Vagina (tissue), 2 donors: ENCODE measurements at regions not wholly inside any gene's neighbourhood (a gene's known extent, or its start where the extent isn't known, plus 50 kb on each side); places are given as distances from the start of the nearest gene placed in this dataset.

ENCODE experiments used
- DNase-seq, 2 donors: peaks; one replicate each; pipeline ENCODE4 v3.0.0-alpha.2; 2017; ENCODE audit errors: extremely low spot score in 2 of 2
- H3K27ac ChIP-seq: fragments of 200-600 bp; sonication (generic); one replicate; pipeline ENCODE4 v1.5.1; 2019
- H3K27me3 ChIP-seq: fragments of 200-600 bp; sonication (generic); one replicate; pipeline ENCODE4 v1.5.1; 2019
- H3K36me3 ChIP-seq, 2 donors: fragments of 200-600 bp; sonication (generic); one replicate each; pipeline ENCODE4 v1.5.1; 2017 to 2019
- H3K4me1 ChIP-seq: fragments of 200-600 bp; sonication (generic); one replicate; pipeline ENCODE4 v1.5.1; 2019
- H3K4me3 ChIP-seq, 2 donors: fragments of 200-600 bp; sonication (generic); 1 replicate in 1 of 2; 2 replicates in 1 of 2; pipeline ENCODE4 v1.5.1; 2016 to 2019
- H3K9me3 ChIP-seq: fragments of 200-600 bp; sonication (generic); one replicate; pipeline ENCODE4 v1.5.1; 2019
- POLR2A ChIP-seq, 2 donors: fragments of 450-650 bp; IDR thresholded peaks; one replicate each; pipeline ENCODE4 v1.6.1; 2017; ENCODE audit warnings: antibody characterized with exemption in 2 of 2, mild to moderate bottlenecking in 2 of 2, moderate library complexity in 2 of 2
- POLR2AphosphoS5 ChIP-seq, 2 donors: sonication (generic); formaldehyde crosslinking; IDR thresholded peaks; one replicate each; pipeline ENCODE4 v1.9.0; 2017; ENCODE audit warnings: antibody characterized with exemption in 2 of 2, mild to moderate bottlenecking in 2 of 2, low read depth in 1 of 2; ENCODE audit not compliant: insufficient read depth in 1 of 2
- intact Hi-C: fragments of 100-400 bp; cut with DNase I; formaldehyde crosslinking; loops from one replicate; pipeline ENCODE4 v1.15.1; 2023
- TF ChIP-seq, protein P1 (sequence below), 3 experiments: fragments of 450-650 bp in 2 of 3; fragments of 200-600 bp in 1 of 3; sonication (generic) in 1 of 3; IDR thresholded peaks; one replicate each; pipeline ENCODE4 v1.5.1; 2017 to 2019; ENCODE audit warnings: antibody characterized with exemption in 3 of 3, mild to moderate bottlenecking in 2 of 3, moderate library complexity in 2 of 3

- intact Hi-C loops = no loop called here
- H3K9me3 ChIP-seq = no peaks in the 10 kb centered on the region
- no peaks in the 10 kb centered on the region for H3K4me1 ChIP-seq
- no peak overlapping the region for H3K4me3 ChIP-seq
- no peaks in the 10 kb centered on the region for H3K36me3 ChIP-seq
- TF ChIP-seq POLR2A (IDR thresholded peaks at IDR 0.05) (no peak), POLR2AphosphoS5 (IDR thresholded peaks at IDR 0.05; ENCODE audit: insufficient read depth in 1 of 2, low read depth in 1 of 2) (no peak)
- TF ChIP-seq, protein P1, sequence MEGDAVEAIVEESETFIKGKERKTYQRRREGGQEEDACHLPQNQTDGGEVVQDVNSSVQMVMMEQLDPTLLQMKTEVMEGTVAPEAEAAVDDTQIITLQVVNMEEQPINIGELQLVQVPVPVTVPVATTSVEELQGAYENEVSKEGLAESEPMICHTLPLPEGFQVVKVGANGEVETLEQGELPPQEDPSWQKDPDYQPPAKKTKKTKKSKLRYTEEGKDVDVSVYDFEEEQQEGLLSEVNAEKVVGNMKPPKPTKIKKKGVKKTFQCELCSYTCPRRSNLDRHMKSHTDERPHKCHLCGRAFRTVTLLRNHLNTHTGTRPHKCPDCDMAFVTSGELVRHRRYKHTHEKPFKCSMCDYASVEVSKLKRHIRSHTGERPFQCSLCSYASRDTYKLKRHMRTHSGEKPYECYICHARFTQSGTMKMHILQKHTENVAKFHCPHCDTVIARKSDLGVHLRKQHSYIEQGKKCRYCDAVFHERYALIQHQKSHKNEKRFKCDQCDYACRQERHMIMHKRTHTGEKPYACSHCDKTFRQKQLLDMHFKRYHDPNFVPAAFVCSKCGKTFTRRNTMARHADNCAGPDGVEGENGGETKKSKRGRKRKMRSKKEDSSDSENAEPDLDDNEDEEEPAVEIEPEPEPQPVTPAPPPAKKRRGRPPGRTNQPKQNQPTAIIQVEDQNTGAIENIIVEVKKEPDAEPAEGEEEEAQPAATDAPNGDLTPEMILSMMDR (IDR thresholded peaks at IDR 0.05) = no peak
- no peak for DNase-seq
- no peak overlapping the region for H3K27ac ChIP-seq
- H3K27me3 ChIP-seq = no peaks in the 10 kb centered on the region
Observed at GRCh38 chr11:28981381-28981780, 873.2 kb downstream of the METTL15 start.

- H3K27ac ChIP-seq = no peak overlapping the region
- H3K36me3 ChIP-seq = no peaks in the 10 kb centered on the region
- no peak overlapping the region for H3K4me3 ChIP-seq
- intact Hi-C loops = no loop called here
- no peaks in the 10 kb centered on the region for H3K4me1 ChIP-seq
- TF ChIP-seq POLR2AphosphoS5 (IDR thresholded peaks at IDR 0.05; ENCODE audit: insufficient read depth in 1 of 2, low read depth in 1 of 2) = no peak
- TF ChIP-seq POLR2A (IDR thresholded peaks at IDR 0.05) = no peak
- TF ChIP-seq, protein P1 (IDR thresholded peaks at IDR 0.05) = no peak
- no peak for DNase-seq
- H3K9me3 ChIP-seq = no peaks in the 10 kb centered on the region
- no peaks in the 10 kb centered on the region for H3K27me3 ChIP-seq
Observed at GRCh38 chr11:28976801-28977145, 868.6 kb downstream of the METTL15 start.

DNA sequence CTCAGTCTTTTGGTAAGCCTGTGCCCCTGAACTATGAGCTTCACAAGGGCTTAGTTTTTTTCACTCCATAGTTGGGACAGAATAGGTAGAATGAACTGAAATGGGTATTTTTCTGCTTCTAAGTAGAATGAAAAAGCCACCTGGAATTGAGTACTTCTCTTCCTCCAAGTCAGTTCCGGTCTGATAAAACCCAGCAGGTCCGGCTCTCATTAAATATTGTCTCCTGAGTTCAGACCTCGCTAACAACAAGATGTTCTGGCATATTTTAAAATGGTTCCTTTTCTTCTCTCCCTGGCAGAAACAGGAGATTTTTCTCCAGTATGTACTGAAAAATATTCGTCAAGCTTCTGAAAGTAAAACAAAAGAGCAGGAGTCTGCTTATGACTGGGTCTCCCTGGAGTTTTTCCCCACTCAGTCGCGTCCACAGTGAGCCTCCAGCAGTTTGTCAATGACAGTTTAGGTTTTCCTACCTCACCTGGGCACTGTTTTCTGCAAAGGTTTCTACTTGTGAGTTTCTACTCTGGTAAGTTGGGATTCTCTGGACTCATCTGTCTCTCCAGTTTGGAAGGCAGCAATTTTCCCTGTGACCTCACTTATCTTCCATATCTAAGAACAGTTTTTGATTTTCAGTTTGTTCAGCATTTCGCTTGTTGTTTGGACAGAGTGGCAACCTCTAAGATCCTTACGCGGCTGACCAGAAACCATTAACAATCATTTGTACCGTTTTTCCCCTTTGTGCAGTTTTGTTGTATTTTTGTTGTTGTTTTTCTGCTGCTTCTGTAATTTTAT is 868.0 kb downstream of the METTL15 start:
- DNase-seq = no peak
- no peak overlapping the region for H3K4me3 ChIP-seq
- intact Hi-C loops = no loop called here
- H3K27me3 ChIP-seq = no peaks in the 10 kb centered on the region
- no peaks in the 10 kb centered on the region for H3K9me3 ChIP-seq
- no peak overlapping the region for H3K27ac ChIP-seq
- H3K36me3 ChIP-seq = no peaks in the 10 kb centered on the region
- TF ChIP-seq POLR2AphosphoS5 (IDR thresholded peaks at IDR 0.05; ENCODE audit: insufficient read depth in 1 of 2, low read depth in 1 of 2) (no peak), POLR2A (IDR thresholded peaks at IDR 0.05) (no peak)
- TF ChIP-seq, protein P1 (IDR thresholded peaks at IDR 0.05) = no peak
- no peaks in the 10 kb centered on the region for H3K4me1 ChIP-seq

DNA sequence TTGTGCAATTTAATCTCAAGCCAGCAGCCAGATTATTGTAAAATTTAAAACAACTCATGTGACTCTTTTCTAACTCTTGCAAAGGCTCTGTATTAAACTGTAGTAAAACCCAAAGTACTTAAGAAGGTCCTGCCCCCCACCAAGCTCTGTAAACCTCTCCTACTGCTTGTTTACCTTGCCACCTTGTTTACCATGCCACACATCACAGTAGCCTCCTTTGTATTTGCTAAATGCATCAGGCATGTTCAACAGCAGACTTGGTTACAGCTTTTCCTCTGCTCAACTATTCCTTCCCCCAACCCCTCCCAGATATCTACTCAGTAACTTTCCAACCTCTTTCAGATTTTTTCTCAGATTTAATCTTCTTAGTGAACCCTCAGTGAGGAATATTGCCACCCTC is 861.6 kb downstream of the METTL15 start:
- intact Hi-C loops = no loop called here
- Histone ChIP-seq H3K36me3 (no peaks in the 10 kb centered on the region), H3K4me1 (no peaks in the 10 kb centered on the region), H3K27me3 (no peaks in the 10 kb centered on the region), H3K27ac (no peak overlapping the region), H3K9me3 (no peaks in the 10 kb centered on the region), H3K4me3 (no peak overlapping the region)
- no peak for DNase-seq
- TF ChIP-seq POLR2AphosphoS5 (IDR thresholded peaks at IDR 0.05; ENCODE audit: insufficient read depth in 1 of 2, low read depth in 1 of 2) = no peak
- TF ChIP-seq, protein P1 (IDR thresholded peaks at IDR 0.05) = no peak
- TF ChIP-seq POLR2A (IDR thresholded peaks at IDR 0.05) = no peak

DNA sequence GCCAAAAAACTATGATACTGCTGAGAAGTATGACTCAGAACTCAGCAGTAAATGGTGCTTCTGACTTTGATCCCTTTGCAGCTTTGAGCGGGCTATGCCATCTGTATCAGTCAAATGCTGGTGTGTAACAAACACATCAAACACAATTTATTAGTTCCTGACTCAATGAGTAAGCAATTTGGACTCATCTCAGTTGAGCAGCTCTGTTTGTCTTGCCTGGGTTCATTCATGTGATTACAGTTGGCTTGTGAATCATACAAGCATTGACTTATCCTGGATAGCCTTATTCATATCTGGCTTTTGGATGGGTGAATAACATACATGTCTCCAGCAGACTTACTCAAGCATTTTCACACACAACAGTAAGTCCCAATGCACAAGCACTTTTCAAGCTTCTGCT is 858.8 kb downstream of the METTL15 start:
- no peak for DNase-seq
- H3K9me3 ChIP-seq = no peaks in the 10 kb centered on the region
- intact Hi-C loops = no loop called here
- no peaks in the 10 kb centered on the region for H3K4me1 ChIP-seq
- H3K4me3 ChIP-seq = no peak overlapping the region
- no peak overlapping the region for H3K27ac ChIP-seq
- H3K27me3 ChIP-seq = no peaks in the 10 kb centered on the region
- no peak for TF ChIP-seq POLR2AphosphoS5 (IDR thresholded peaks at IDR 0.05; ENCODE audit: insufficient read depth in 1 of 2, low read depth in 1 of 2)
- TF ChIP-seq POLR2A (IDR thresholded peaks at IDR 0.05) = no peak
- TF ChIP-seq, protein P1 (IDR thresholded peaks at IDR 0.05) = no peak
- no peaks in the 10 kb centered on the region for H3K36me3 ChIP-seq
